PC-3 (cell line): ENCODE measurements at regions not wholly inside any gene's neighbourhood (a gene's known extent, or its start where the extent isn't known, plus 50 kb on each side); places are given as distances from the start of the nearest gene placed in this dataset.

Experiments
- ATAC-seq: fragments of 200-7000 bp; cut with Tn5 transposase; 2 replicates; pipeline ENCODE4 v1.9.1; 2020; ENCODE audit warnings: mild to moderate bottlenecking, moderate library complexity
- BruUV-seq: library from RNA; stranded (reverse); fragments of 400-500 nt; replicated peaks from 2 replicates; lab custom pipeline; 2021; lab: Mats Ljungman, UMichigan
- CTCF ChIA-PET: fragments of 300-600 bp; sonication (Branson Sonifier 250); formaldehyde crosslinking; loops from one replicate; lab custom pipeline; 2022; ENCODE audit warnings: antibody characterized with exemption; lab: Charles Lee
- POLR2A ChIA-PET: fragments of 300-600 bp; sonication (Branson Sonifier 250); formaldehyde crosslinking; loops from one replicate; lab custom pipeline; 2022; ENCODE audit warnings: antibody characterized with exemption; ENCODE audit not compliant: unreplicated experiment; lab: Charles Lee
- DNase-seq: peaks from one replicate; pipeline ENCODE4 v3.0.0-alpha.2; 2015
- H2AFZ ChIP-seq: fragments of 300-600 bp; sonication (generic); 2 replicates; pipeline ENCODE4 v1.6.0; 2016; ENCODE audit warnings: antibody characterized with exemption, low read length
- H3F3A ChIP-seq: fragments of 300-600 bp; sonication (generic); one replicate; pipeline ENCODE4 v1.6.0; 2017; ENCODE audit warnings: antibody characterized with exemption, low read length, control low read depth, mild to moderate bottlenecking; ENCODE audit not compliant: unreplicated experiment
- H3K27ac ChIP-seq: fragments of 300-600 bp; sonication (generic); 2 replicates; pipeline ENCODE4 v1.5.1; 2016; ENCODE audit warnings: mild to moderate bottlenecking, low read length
- H3K27me3 ChIP-seq: fragments of 300-600 bp; sonication (generic); 2 replicates; pipeline ENCODE4 v1.6.1; 2016; ENCODE audit warnings: low read length, mixed read lengths
- H3K36me3 ChIP-seq: fragments of 300-600 bp; sonication (generic); 2 replicates; pipeline ENCODE4 v1.6.1; 2016; ENCODE audit warnings: low read depth, mixed run types, low read length, mixed read lengths
- H3K4me1 ChIP-seq: fragments of 300-600 bp; sonication (generic); 2 replicates; pipeline ENCODE4 v1.5.1; 2016; ENCODE audit warnings: low read length; ENCODE audit not compliant: insufficient read depth
- H3K4me2 ChIP-seq: fragments of 300-600 bp; sonication (generic); 2 replicates; pipeline ENCODE4 v1.6.0; 2016; ENCODE audit warnings: low read length
- H3K4me3 ChIP-seq: fragments of 300-600 bp; sonication (generic); 2 replicates; pipeline ENCODE4 v1.5.1; 2016; ENCODE audit warnings: mild to moderate bottlenecking, low read length, mixed read lengths
- H3K79me2 ChIP-seq: fragments of 300-600 bp; sonication (generic); 2 replicates; pipeline ENCODE4 v1.6.1; 2017; ENCODE audit warnings: low read length, mixed read lengths
- H3K9ac ChIP-seq: fragments of 300-600 bp; sonication (generic); 2 replicates; pipeline ENCODE4 v1.6.0; 2016; ENCODE audit warnings: mild to moderate bottlenecking, low read length
- H3K9me2 ChIP-seq: fragments of 300-600 bp; sonication (generic); replicated peaks from 2 replicates; pipeline ENCODE4 v1.6.1; 2016; ENCODE audit warnings: mixed run types, low read length, mixed read lengths
- H3K9me3 ChIP-seq: fragments of 300-600 bp; sonication (generic); 2 replicates; pipeline ENCODE4 v1.6.1; 2016; ENCODE audit warnings: low read length, mixed read lengths
- H4K20me1 ChIP-seq: fragments of 300-600 bp; sonication (generic); 2 replicates; pipeline ENCODE4 v1.6.1; 2016; ENCODE audit warnings: low read length, mixed read lengths
- EZH2 ChIP-seq: fragments of 300-600 bp; sonication (generic); IDR thresholded peaks from one replicate; pipeline ENCODE4 v1.6.1; 2017; ENCODE audit warnings: antibody characterized with exemption, mild to moderate bottlenecking, low read length; ENCODE audit not compliant: unreplicated experiment
- EZH2phosphoT487 ChIP-seq: fragments of 300-600 bp; sonication (generic); IDR thresholded peaks from 2 replicates; pipeline ENCODE4 v1.6.1; 2018; ENCODE audit warnings: mild to moderate bottlenecking, antibody characterized with exemption, low read length, borderline replicate concordance
- intact Hi-C: fragments of 100-400 bp; cut with micrococcal nuclease; formaldehyde crosslinking; loops from 2 replicates; pipeline ENCODE4 v1.9.0; 2023
- TF ChIP-seq, protein P1 (sequence below): fragments of 300-600 bp; sonication (generic); conservative IDR thresholded peaks from 2 replicates; pipeline ENCODE4 v1.5.1; 2017; ENCODE audit warnings: antibody characterized with exemption, low read depth, mild to moderate bottlenecking, low read length

DNA sequence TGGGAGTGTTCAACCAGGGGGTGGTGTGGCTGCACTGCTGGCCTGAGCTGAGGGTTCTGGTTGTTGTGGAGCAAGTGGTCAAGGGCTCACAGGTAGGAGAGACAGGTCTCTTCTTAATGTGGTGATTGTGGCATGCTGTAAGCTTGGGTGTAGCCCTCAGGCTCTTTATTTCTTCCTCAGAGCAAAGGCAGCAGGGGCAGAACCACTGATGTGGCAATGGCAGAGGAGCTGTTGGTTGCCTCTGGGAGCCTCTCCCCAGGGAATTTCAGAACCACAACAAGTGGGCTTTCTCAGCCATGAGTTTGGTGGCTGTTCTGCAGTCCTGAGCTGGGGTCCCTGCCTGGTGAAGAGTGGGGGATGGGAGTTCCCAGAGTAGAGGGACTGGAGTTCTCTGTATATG lies 1017.2 kb downstream of the SH3BGRL start:
- H3K9ac ChIP-seq: no peak overlapping the region
- no peak overlapping the region for H3K4me3 ChIP-seq
- no peaks in the 10 kb centered on the region for H3F3A ChIP-seq
- DNase-seq: no peak
- H3K27me3 ChIP-seq: no peaks in the 10 kb centered on the region
- ChIA-PET POLR2A (no interaction called here), CTCF (no interaction called here)
- no peak overlapping the region for H2AFZ ChIP-seq
- no peak overlapping the region for H3K4me2 ChIP-seq
- intact Hi-C loops: loop anchor here (5.0 kb wide), 1 partner anchor 262 kb away; no protein-coding TSS in a partner anchor
- TF ChIP-seq EZH2phosphoT487: no peak
- TF ChIP-seq, protein P1, sequence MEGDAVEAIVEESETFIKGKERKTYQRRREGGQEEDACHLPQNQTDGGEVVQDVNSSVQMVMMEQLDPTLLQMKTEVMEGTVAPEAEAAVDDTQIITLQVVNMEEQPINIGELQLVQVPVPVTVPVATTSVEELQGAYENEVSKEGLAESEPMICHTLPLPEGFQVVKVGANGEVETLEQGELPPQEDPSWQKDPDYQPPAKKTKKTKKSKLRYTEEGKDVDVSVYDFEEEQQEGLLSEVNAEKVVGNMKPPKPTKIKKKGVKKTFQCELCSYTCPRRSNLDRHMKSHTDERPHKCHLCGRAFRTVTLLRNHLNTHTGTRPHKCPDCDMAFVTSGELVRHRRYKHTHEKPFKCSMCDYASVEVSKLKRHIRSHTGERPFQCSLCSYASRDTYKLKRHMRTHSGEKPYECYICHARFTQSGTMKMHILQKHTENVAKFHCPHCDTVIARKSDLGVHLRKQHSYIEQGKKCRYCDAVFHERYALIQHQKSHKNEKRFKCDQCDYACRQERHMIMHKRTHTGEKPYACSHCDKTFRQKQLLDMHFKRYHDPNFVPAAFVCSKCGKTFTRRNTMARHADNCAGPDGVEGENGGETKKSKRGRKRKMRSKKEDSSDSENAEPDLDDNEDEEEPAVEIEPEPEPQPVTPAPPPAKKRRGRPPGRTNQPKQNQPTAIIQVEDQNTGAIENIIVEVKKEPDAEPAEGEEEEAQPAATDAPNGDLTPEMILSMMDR: no peak
- TF ChIP-seq EZH2: no peak
- H3K4me1 ChIP-seq: no peaks in the 10 kb centered on the region
- H3K9me2 ChIP-seq: no peaks in the 10 kb centered on the region
- no peaks in the 10 kb centered on the region for H3K36me3 ChIP-seq
- H4K20me1 ChIP-seq: no peaks in the 10 kb centered on the region
- H3K9me3 ChIP-seq: no peaks in the 10 kb centered on the region
- no peak; the same call in 1 of the 2 replicates for ATAC-seq
- H3K79me2 ChIP-seq: no peaks in the 10 kb centered on the region
- no peak overlapping the region for H3K27ac ChIP-seq
- no TSS peak for BruUV-seq

DNA sequence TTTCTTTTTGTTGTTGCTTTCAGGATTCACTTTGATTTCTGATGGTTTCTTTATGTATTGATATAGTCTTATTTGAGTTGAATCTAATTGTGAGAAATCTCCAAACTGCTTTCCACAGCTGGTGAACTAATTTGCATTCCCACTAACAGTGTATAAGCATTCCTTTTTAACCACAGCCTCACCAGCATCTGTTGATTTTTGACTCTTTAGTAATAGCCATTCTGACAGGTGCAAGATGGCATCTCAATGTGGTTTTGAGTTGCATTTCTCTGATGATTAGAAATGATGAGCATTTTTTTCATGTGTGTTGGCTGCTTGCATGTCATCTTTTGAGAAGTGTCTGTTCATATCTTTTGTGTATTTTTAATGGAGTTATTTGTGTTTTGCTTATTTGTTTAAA lies 1023.1 kb downstream of the SH3BGRL start:
- Histone ChIP-seq H3K79me2 (no peaks in the 10 kb centered on the region), H3K9ac (no peak overlapping the region), H3F3A (no peaks in the 10 kb centered on the region), H3K4me3 (no peak overlapping the region), H3K9me2 (no peaks in the 10 kb centered on the region), H3K4me2 (no peak overlapping the region), H3K27ac (no peak overlapping the region), H3K36me3 (no peaks in the 10 kb centered on the region), H4K20me1 (no peaks in the 10 kb centered on the region), H3K4me1 (no peaks in the 10 kb centered on the region), H3K27me3 (no peaks in the 10 kb centered on the region), H2AFZ (no peak overlapping the region), H3K9me3 (no peaks in the 10 kb centered on the region)
- ATAC-seq (no peak), DNase-seq (no peak)
- POLR2A ChIA-PET: no interaction called here
- no peak for TF ChIP-seq EZH2
- intact Hi-C loops: loop anchor here (10.0 kb wide), 1 partner anchor 1410 kb away; no protein-coding TSS in a partner anchor
- CTCF ChIA-PET: no interaction called here
- no TSS peak for BruUV-seq

DNA sequence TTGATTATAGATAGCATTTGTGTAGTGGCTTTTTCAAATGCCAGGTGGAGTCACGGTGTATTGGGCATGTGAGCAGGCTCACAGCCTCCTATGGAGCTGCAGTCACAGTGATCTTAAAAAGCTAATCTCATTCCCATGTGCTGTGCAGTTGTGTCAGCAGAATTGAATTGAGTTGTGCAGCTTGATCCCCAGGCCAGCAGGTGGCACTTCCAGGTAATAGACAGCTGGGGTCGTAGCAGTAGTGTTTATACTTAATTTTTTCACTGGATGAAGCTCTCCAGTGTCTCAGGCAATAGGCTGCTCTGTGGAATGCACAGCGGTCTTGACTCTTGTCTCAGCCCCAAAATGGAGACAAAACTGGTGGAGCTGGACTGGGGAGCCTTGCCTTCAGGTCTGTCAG lies 1028.1 kb downstream of the SH3BGRL start:
- no peaks in the 10 kb centered on the region for H3K79me2 ChIP-seq
- H3K9me3 ChIP-seq: no peaks in the 10 kb centered on the region
- H3K4me1 ChIP-seq: no peaks in the 10 kb centered on the region
- DNase-seq: no peak
- TF ChIP-seq, protein P1: 0 out of 2 replicates have a peak, but pooled peaks have one; percentile 12
- no peak for TF ChIP-seq EZH2phosphoT487
- no peak overlapping the region for H3K27ac ChIP-seq
- no peak overlapping the region for H3K4me2 ChIP-seq
- H3K36me3 ChIP-seq: no peaks in the 10 kb centered on the region
- no peak overlapping the region for H3K9ac ChIP-seq
- H3F3A ChIP-seq: no peaks in the 10 kb centered on the region
- no peak for ATAC-seq
- CTCF ChIA-PET: interaction anchor here (0.6 kb wide), 1 partner anchor 652 kb away, joined by 5 read pairs; no protein-coding TSS in a partner anchor
- no peak overlapping the region for H3K4me3 ChIP-seq
- BruUV-seq: no TSS peak
- POLR2A ChIA-PET: no interaction called here
- H2AFZ ChIP-seq: no peak overlapping the region
- no peaks in the 10 kb centered on the region for H4K20me1 ChIP-seq
- H3K9me2 ChIP-seq: no peaks in the 10 kb centered on the region
- H3K27me3 ChIP-seq: no peaks in the 10 kb centered on the region
- intact Hi-C loops: no loop called here
